NCI-H510A treated with DMSO at 0.1 percent for 48 hours (cell line): ENCODE measurements at regions not wholly inside any gene's neighbourhood (a gene's known extent, or its start where the extent isn't known, plus 50 kb on each side); places are given as distances from the start of the nearest gene placed in this dataset.

ENCODE experiments used
- DNase-seq: peaks from one replicate; lab custom pipeline; 2025; lab: John Stamatoyannopoulos, UW

GRCh38 chr11:115848080-115848479 lies 343.9 kb upstream of the CADM1 start:
- no peak for DNase-seq

GRCh38 chr11:115845872-115846271 lies 341.7 kb upstream of the CADM1 start:
- DNase-seq = no peak

GRCh38 chr11:115843685-115844084 lies 339.5 kb upstream of the CADM1 start:
- no peak for DNase-seq

GRCh38 chr11:115843111-115843510 lies 338.9 kb upstream of the CADM1 start:
- DNase-seq = no peak

GRCh38 chr11:115820026-115820425 lies 315.8 kb upstream of the CADM1 start:
- no peak for DNase-seq

- DNase-seq = no peak
Measured at GRCh38 chr11:115819014-115819413, 314.8 kb upstream of the CADM1 start.

GRCh38 chr11:115817844-115818468 lies 313.7 kb upstream of the CADM1 start:
- DNase-seq = no peak

- no peak for DNase-seq
Measured at GRCh38 chr11:115808351-115808940, 304.2 kb upstream of the CADM1 start.

GRCh38 chr11:115806056-115806455 lies 301.8 kb upstream of the CADM1 start:
- DNase-seq = no peak

- DNase-seq = peak; percentile 36
Measured at GRCh38 chr11:115803073-115803740, 299.0 kb upstream of the CADM1 start.

GRCh38 chr11:115802641-115803040 lies 298.4 kb upstream of the CADM1 start:
- no peak for DNase-seq

- DNase-seq = no peak
Measured at GRCh38 chr11:115792903-115793302, 288.7 kb upstream of the CADM1 start.

GRCh38 chr11:115787302-115787701 lies 283.1 kb upstream of the CADM1 start:
- no peak for DNase-seq

- DNase-seq = peak; percentile 34
Measured at GRCh38 chr11:115784796-115785521, 280.7 kb upstream of the CADM1 start.

GRCh38 chr11:115780646-115781362 lies 276.6 kb upstream of the CADM1 start:
- no peak for DNase-seq

- no peak for DNase-seq
Measured at GRCh38 chr11:115778928-115779650, 274.9 kb upstream of the CADM1 start.

- no peak for DNase-seq
Measured at GRCh38 chr11:115776916-115777315, 272.7 kb upstream of the CADM1 start.

- no peak for DNase-seq
Measured at GRCh38 chr11:115775846-115776245, 271.6 kb upstream of the CADM1 start.

GRCh38 chr11:115774756-115775155 lies 270.5 kb upstream of the CADM1 start:
- no peak for DNase-seq

GRCh38 chr11:115769891-115770290 lies 265.7 kb upstream of the CADM1 start:
- no peak for DNase-seq

- no peak for DNase-seq
Measured at GRCh38 chr11:115767883-115768282, 263.7 kb upstream of the CADM1 start.
